SH-SY5Y (cell line): ENCODE measurements at regions not wholly inside any gene's neighbourhood (a gene's known extent, or its start where the extent isn't known, plus 50 kb on each side); places are given as distances from the start of the nearest gene placed in this dataset.

ENCODE experiments used
- GATA2 ChIP-seq: IDR thresholded peaks from 2 replicates; pipeline ENCODE4 v1.6.1; 2011; ENCODE audit warnings: mild to moderate bottlenecking, low read depth, low read length
- GATA3 ChIP-seq: IDR thresholded peaks from 2 replicates; pipeline ENCODE4 v1.6.1; 2011; ENCODE audit warnings: low read depth, mild to moderate bottlenecking, low read length, moderate library complexity

- TF ChIP-seq GATA3 (no peak), GATA2 (no peak)
These were observed 169.7 kb downstream of the HAUS1 start for GRCh38 chr18:46273861-46274260.
